HCT116 (cell line): ENCODE measurements at regions not wholly inside any gene's neighbourhood (a gene's known extent, or its start where the extent isn't known, plus 50 kb on each side); places are given as distances from the start of the nearest gene placed in this dataset.

ENCODE experiments used
- ATAC-seq: fragments of 200-7000 bp; cut with Tn5 transposase; 2 replicates; pipeline ENCODE4 v1.9.1; 2020; ENCODE audit warnings: mild to moderate bottlenecking, moderate library complexity
- BruUV-seq: library from RNA; stranded (reverse); fragments of 400-500 nt; replicated peaks from 2 replicates; lab custom pipeline; 2021; lab: Mats Ljungman, UMichigan
- CTCF ChIA-PET: fragments of 300-600 bp; sonication (Branson Sonifier 250); formaldehyde crosslinking; loops from one replicate; lab custom pipeline; 2021; ENCODE audit warnings: antibody characterized with exemption; lab: Charles Lee
- POLR2A ChIA-PET: fragments of 300-600, 350-600 bp; sonication (Branson Sonifier 250); formaldehyde crosslinking; loops from one replicate; lab custom pipeline; 2021; ENCODE audit warnings: antibody characterized with exemption; lab: Charles Lee
- RAD21 ChIA-PET, 2 experiments: fragments of 300-600 bp; sonication (Branson Sonifier 250); formaldehyde crosslinking; loops; one replicate each; lab custom pipeline; 2023; ENCODE audit warnings: low total read pairs in 2 of 2; ENCODE audit not compliant: uncharacterized antibody in 2 of 2, unreplicated experiment in 2 of 2, low non-redundant PET in 1 of 2; lab: Charles Lee
- DNase-seq: peaks from one replicate; pipeline ENCODE4 v3.0.0-alpha.2; 2010; ENCODE audit warnings: low read depth, low spot score
- H2AFZ ChIP-seq: fragments of 200-600 bp; shearing (Covaris generic), sonication (generic); 2 replicates; pipeline ENCODE4 v1.6.1; 2017; ENCODE audit warnings: low read depth, mixed run types, mixed read lengths, antibody characterized with exemption, low read length; ENCODE audit not compliant: poor library complexity, severe bottlenecking
- H3K27ac ChIP-seq: 2 replicates; pipeline ENCODE4 v1.5.1; 2012; ENCODE audit warnings: low read depth, low read length
- H3K27me3 ChIP-seq: fragments of 200-600 bp; sonication (generic); 2 replicates; pipeline ENCODE4 v1.6.1; 2016; ENCODE audit warnings: mixed run types, low read length, mixed read lengths; ENCODE audit not compliant: insufficient read depth
- H3K36me3 ChIP-seq, 2 experiments: fragments of 200-500 bp in 1 of 2; fragments of 200-600 bp in 1 of 2; sonication (Bioruptor generic) in 1 of 2; sonication (generic) in 1 of 2; 2 replicates each; pipeline versions ENCODE4 v1.5.1 to v1.6.1; 2014 to 2016; ENCODE audit warnings: low read length in 2 of 2, inconsistent platforms in 1 of 2, mixed read lengths in 1 of 2, mixed run types in 1 of 2; ENCODE audit not compliant: insufficient read depth in 2 of 2, control insufficient read depth in 1 of 2
- H3K4me1 ChIP-seq, 2 experiments: fragments of 200-600 bp in 1 of 2; sonication (generic) in 1 of 2; 2 replicates each; pipeline versions ENCODE4 v1.5.1 to v1.6.1; 2012 to 2017; ENCODE audit warnings: low read length in 2 of 2, inconsistent platforms in 1 of 2, mild to moderate bottlenecking in 1 of 2, mixed read lengths in 1 of 2, mixed run types in 1 of 2, moderate library complexity in 1 of 2; ENCODE audit not compliant: insufficient read depth in 2 of 2, control insufficient read depth in 1 of 2
- H3K4me2 ChIP-seq: fragments of 200-600 bp; sonication (generic); 2 replicates; pipeline ENCODE4 v1.6.1; 2017; ENCODE audit warnings: mixed run types, low read length, mixed read lengths
- H3K4me3 ChIP-seq, 2 experiments: fragments of 200-600 bp in 1 of 2; sonication (generic) in 1 of 2; replicated peaks in 1 of 2; 2 replicates each; pipeline ENCODE4 v1.5.1; 2011 to 2016; ENCODE audit warnings: low read length in 2 of 2, control low read depth in 1 of 2, low read depth in 1 of 2, mild to moderate bottlenecking in 1 of 2, mixed read lengths in 1 of 2, mixed run types in 1 of 2
- H3K79me2 ChIP-seq: fragments of 200-600 bp; sonication (generic); 2 replicates; pipeline ENCODE4 v1.6.1; 2017; ENCODE audit warnings: mild to moderate bottlenecking, mixed run types, low read length, moderate library complexity, mixed read lengths; ENCODE audit not compliant: insufficient read depth
- H3K9ac ChIP-seq: fragments of 200-600 bp; sonication (generic); 2 replicates; pipeline ENCODE4 v1.6.1; 2016; ENCODE audit warnings: low read length, mixed read lengths
- H3K9me2 ChIP-seq: fragments of 200-600 bp; sonication (generic), shearing (Covaris generic); 2 replicates; pipeline ENCODE4 v1.6.1; 2017; ENCODE audit warnings: mixed run types, mild to moderate bottlenecking, moderate library complexity; ENCODE audit not compliant: insufficient read depth
- H3K9me3 ChIP-seq, 2 experiments: fragments of 200-500 bp in 1 of 2; fragments of 200-600 bp in 1 of 2; sonication (Bioruptor generic) in 1 of 2; sonication (generic) in 1 of 2; 2 replicates each; pipeline ENCODE4 v1.6.1; 2014 to 2017; ENCODE audit warnings: low read length in 2 of 2, mixed read lengths in 2 of 2, inconsistent platforms in 1 of 2, low read depth in 1 of 2, mild to moderate bottlenecking in 1 of 2, mixed run types in 1 of 2, moderate library complexity in 1 of 2; ENCODE audit not compliant: control insufficient read depth in 1 of 2, insufficient read depth in 1 of 2
- H4K20me1 ChIP-seq: fragments of 200-600 bp; sonication (generic), shearing (Covaris generic); 2 replicates; pipeline ENCODE4 v1.6.1; 2017; ENCODE audit warnings: mixed run types, mild to moderate bottlenecking, moderate library complexity; ENCODE audit not compliant: insufficient read depth
- CBX3 ChIP-seq: IDR thresholded peaks from 2 replicates; pipeline ENCODE4 v1.6.1; 2012; ENCODE audit warnings: low read depth
- CEBPB ChIP-seq: IDR thresholded peaks from 2 replicates; pipeline ENCODE4 v1.6.1; 2012; ENCODE audit warnings: low read depth
- EGR1 ChIP-seq: IDR thresholded peaks from 2 replicates; pipeline ENCODE4 v1.6.1; 2012; ENCODE audit warnings: low read depth
- EZH2 ChIP-seq: fragments of 200-600 bp; sonication (generic); IDR thresholded peaks from 2 replicates; pipeline ENCODE4 v1.6.1; 2017; ENCODE audit warnings: antibody characterized with exemption, mixed run types
- FOSL1 ChIP-seq: IDR thresholded peaks from 2 replicates; pipeline ENCODE4 v1.6.1; 2012; ENCODE audit warnings: low read depth
- POLR2A ChIP-seq: IDR thresholded peaks from 2 replicates; pipeline ENCODE4 v1.7.0; 2011; ENCODE audit warnings: borderline replicate concordance; ENCODE audit not compliant: insufficient read depth, insufficient read length; ENCODE audit errors: extremely low read depth
- POLR2AphosphoS5 ChIP-seq: IDR thresholded peaks from 2 replicates; pipeline ENCODE4 v1.6.1; 2011; ENCODE audit warnings: mild to moderate bottlenecking, low read depth, low read length, moderate library complexity
- RAD21 ChIP-seq: IDR thresholded peaks from 2 replicates; pipeline ENCODE4 v1.6.1; 2012; ENCODE audit warnings: low read depth, mild to moderate bottlenecking
- TCF7L2 ChIP-seq: IDR thresholded peaks from 2 replicates; pipeline ENCODE4 v1.7.0; 2011; ENCODE audit warnings: borderline replicate concordance, inconsistent platforms; ENCODE audit not compliant: insufficient read depth, insufficient read length; ENCODE audit errors: extremely low read depth
- YY1 ChIP-seq: IDR thresholded peaks from 2 replicates; pipeline ENCODE4 v1.6.1; 2011; ENCODE audit warnings: low read length, low read depth, moderate library complexity, mild to moderate bottlenecking; ENCODE audit not compliant: insufficient replicate concordance; ENCODE audit errors: extremely low read depth
- ZFX ChIP-seq: fragments of 450-650 bp; IDR thresholded peaks from 2 replicates; pipeline ENCODE4 v1.6.1; 2017
- intact Hi-C: fragments of 100-400 bp; cut with micrococcal nuclease; formaldehyde crosslinking; loops from 2 replicates; pipeline ENCODE4 v1.10.0; 2022
- TF ChIP-seq, protein P1 (sequence below), 3 experiments: fragments of 200-600 bp in 1 of 3; sonication (generic) in 1 of 3; IDR thresholded peaks in 2 of 3; conservative IDR thresholded peaks in 1 of 3; 2 replicates each; pipeline ENCODE4 v1.5.1; 2012 to 2017; ENCODE audit warnings: low read depth in 2 of 3, low read length in 2 of 3, antibody characterized with exemption in 1 of 3, borderline replicate concordance in 1 of 3, control low read depth in 1 of 3, mild to moderate bottlenecking in 1 of 3, mixed read lengths in 1 of 3, mixed run types in 1 of 3, moderate library complexity in 1 of 3; ENCODE audit not compliant: insufficient read depth in 1 of 3
- TF ChIP-seq, protein P2 (sequence below): IDR thresholded peaks from 2 replicates; pipeline ENCODE4 v1.6.1; 2012
- TF ChIP-seq, protein P3 (sequence below): IDR thresholded peaks from 2 replicates; pipeline ENCODE4 v1.6.1; 2011; ENCODE audit warnings: mild to moderate bottlenecking, low read length, moderate library complexity; ENCODE audit not compliant: insufficient replicate concordance; ENCODE audit errors: extremely low read depth

DNA sequence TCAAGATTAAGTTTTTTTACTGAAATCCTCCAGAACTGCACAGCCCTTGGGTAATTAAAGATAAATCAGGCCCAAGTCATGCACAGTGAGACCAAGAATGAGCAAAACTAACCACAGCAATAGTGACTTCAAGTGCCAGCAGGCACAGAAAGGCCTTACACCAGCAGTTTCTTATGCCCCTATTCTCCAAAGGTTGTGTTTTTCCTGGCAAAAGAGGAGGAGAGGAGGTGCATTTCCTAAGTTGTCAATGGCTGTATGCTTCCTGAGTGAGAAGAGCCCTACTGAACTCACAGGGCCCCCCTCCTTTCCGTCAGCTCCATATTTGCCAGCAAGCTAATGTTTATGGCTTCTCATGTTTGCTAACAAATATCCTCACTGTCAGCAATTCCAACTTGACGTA is 418.7 kb upstream of the INTU start:
- Histone ChIP-seq H4K20me1 (no peaks in the 10 kb centered on the region), H2AFZ (no peak overlapping the region), H3K4me2 (no peak overlapping the region), H3K79me2 (no peaks in the 10 kb centered on the region), H3K27me3 (no peaks in the 10 kb centered on the region), H3K4me3 (no peak overlapping the region), H3K36me3 (no peaks in the 10 kb centered on the region), H3K9me3 (no peaks in the 10 kb centered on the region), H3K27ac (no peak overlapping the region), H3K9me2 (no peaks in the 10 kb centered on the region), H3K9ac (no peak overlapping the region), H3K4me1 (no peaks in the 10 kb centered on the region)
- DNase-seq (no peak), ATAC-seq (no peak)
- BruUV-seq: no TSS peak
- TF ChIP-seq CEBPB: no peak
- no peak for TF ChIP-seq EGR1
- TF ChIP-seq RAD21: no peak
- TF ChIP-seq, protein P1, sequence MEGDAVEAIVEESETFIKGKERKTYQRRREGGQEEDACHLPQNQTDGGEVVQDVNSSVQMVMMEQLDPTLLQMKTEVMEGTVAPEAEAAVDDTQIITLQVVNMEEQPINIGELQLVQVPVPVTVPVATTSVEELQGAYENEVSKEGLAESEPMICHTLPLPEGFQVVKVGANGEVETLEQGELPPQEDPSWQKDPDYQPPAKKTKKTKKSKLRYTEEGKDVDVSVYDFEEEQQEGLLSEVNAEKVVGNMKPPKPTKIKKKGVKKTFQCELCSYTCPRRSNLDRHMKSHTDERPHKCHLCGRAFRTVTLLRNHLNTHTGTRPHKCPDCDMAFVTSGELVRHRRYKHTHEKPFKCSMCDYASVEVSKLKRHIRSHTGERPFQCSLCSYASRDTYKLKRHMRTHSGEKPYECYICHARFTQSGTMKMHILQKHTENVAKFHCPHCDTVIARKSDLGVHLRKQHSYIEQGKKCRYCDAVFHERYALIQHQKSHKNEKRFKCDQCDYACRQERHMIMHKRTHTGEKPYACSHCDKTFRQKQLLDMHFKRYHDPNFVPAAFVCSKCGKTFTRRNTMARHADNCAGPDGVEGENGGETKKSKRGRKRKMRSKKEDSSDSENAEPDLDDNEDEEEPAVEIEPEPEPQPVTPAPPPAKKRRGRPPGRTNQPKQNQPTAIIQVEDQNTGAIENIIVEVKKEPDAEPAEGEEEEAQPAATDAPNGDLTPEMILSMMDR (IDR thresholded peaks at IDR 0.05 in 2 of 3, conservative IDR thresholded peaks at IDR 0.05 in 1 of 3; ENCODE audit: borderline replicate concordance in 1 of 3, insufficient read depth in 1 of 3, low read depth in 2 of 3, low read length in 2 of 3): no peak
- no peak for TF ChIP-seq FOSL1
- no peak for TF ChIP-seq EZH2
- TF ChIP-seq POLR2A: no peak
- TF ChIP-seq POLR2AphosphoS5: no peak
- POLR2A ChIA-PET: no interaction called here
- intact Hi-C loops: no loop called here
- RAD21 ChIA-PET: no interaction called here
- CTCF ChIA-PET: no interaction called here

DNA sequence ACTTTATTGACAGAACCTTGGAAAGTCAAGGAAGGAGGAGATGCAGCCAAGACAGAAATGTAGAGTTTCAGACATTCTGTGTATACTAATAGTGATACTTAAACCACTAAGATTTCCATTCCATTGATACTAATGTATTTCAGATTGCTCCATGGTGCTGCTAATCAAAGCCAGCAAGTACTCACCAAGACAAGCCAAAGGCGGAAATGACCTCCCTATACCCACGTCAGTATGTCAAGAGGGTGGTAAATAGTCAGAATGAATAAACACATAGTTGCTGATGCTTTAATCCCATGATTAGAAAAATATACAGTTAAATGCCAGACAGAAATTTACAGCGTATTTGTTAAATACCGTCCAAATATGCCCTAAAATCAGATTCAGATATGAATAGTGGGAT is 417.8 kb upstream of the INTU start:
- H3K27me3 ChIP-seq: no peaks in the 10 kb centered on the region
- no peak for ATAC-seq
- ChIA-PET POLR2A (no interaction called here), RAD21 (no interaction called here), CTCF (no interaction called here)
- no peak overlapping the region for H2AFZ ChIP-seq
- no peaks in the 10 kb centered on the region for H3K4me1 ChIP-seq
- TF ChIP-seq POLR2A: no peak
- TF ChIP-seq CBX3: no peak
- TF ChIP-seq ZFX: no peak
- TF ChIP-seq YY1: no peak
- no peak for TF ChIP-seq RAD21
- TF ChIP-seq TCF7L2: no peak
- TF ChIP-seq, protein P2, sequence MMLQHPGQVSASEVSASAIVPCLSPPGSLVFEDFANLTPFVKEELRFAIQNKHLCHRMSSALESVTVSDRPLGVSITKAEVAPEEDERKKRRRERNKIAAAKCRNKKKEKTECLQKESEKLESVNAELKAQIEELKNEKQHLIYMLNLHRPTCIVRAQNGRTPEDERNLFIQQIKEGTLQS: no peak
- no peak for TF ChIP-seq EGR1
- TF ChIP-seq, protein P3, sequence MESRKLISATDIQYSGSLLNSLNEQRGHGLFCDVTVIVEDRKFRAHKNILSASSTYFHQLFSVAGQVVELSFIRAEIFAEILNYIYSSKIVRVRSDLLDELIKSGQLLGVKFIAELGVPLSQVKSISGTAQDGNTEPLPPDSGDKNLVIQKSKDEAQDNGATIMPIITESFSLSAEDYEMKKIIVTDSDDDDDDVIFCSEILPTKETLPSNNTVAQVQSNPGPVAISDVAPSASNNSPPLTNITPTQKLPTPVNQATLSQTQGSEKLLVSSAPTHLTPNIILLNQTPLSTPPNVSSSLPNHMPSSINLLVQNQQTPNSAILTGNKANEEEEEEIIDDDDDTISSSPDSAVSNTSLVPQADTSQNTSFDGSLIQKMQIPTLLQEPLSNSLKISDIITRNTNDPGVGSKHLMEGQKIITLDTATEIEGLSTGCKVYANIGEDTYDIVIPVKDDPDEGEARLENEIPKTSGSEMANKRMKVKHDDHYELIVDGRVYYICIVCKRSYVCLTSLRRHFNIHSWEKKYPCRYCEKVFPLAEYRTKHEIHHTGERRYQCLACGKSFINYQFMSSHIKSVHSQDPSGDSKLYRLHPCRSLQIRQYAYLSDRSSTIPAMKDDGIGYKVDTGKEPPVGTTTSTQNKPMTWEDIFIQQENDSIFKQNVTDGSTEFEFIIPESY: no peak
- TF ChIP-seq, all 23 proteins: peak for 0
- no peak for DNase-seq
- no peak overlapping the region for H3K27ac ChIP-seq
- no peaks in the 10 kb centered on the region for H3K9me3 ChIP-seq
- no peaks in the 10 kb centered on the region for H3K9me2 ChIP-seq
- no TSS peak for BruUV-seq
- H3K4me2 ChIP-seq: no peak overlapping the region
- intact Hi-C loops: no loop called here
- H4K20me1 ChIP-seq: no peaks in the 10 kb centered on the region
- no peaks in the 10 kb centered on the region for H3K79me2 ChIP-seq
- H3K9ac ChIP-seq: no peak overlapping the region
- H3K36me3 ChIP-seq: no peaks in the 10 kb centered on the region
- no peak overlapping the region for H3K4me3 ChIP-seq
